ENCODE measurements at regions not wholly inside any gene's neighbourhood (a gene's known extent, or its start where the extent isn't known, plus 50 kb on each side); places are given as distances from the start of the nearest gene placed in this dataset.

GRCh38 chr20:40849456-40849855, 160.4 kb upstream of the MAFB start:
- H3K4me1 ChIP-seq (ENCODE audit: control insufficient read depth, insufficient read depth, low read length) = no peaks in the 10 kb centered on the region
- in situ Hi-C loops (cut with HindIII; ENCODE audit: low pct_unique_long_range_greater_than_20kb, low sequenced_read_pairs) (no loop called here), intact Hi-C loops (cut with micrococcal nuclease; ENCODE audit: unreplicated experiment) (no loop called here)
- no peak for DNase-seq (ENCODE audit: low read depth, low spot score)
- no peaks in the 10 kb centered on the region for H3K36me3 ChIP-seq (ENCODE audit: control insufficient read depth, insufficient read depth, low read length)
- no peak for ATAC-seq
- ChIA-PET POLR2A (no interaction called here), CTCF (no interaction called here)
- H3K4me3 ChIP-seq (ENCODE audit: low read depth in 2 of 2, low read length in 2 of 2) = no peak overlapping the region
- peaks cover 4% of the 10 kb centered on the region for H3K27me3 ChIP-seq (ENCODE audit: control insufficient read depth, insufficient read depth, low read length)
- H3K9me3 ChIP-seq (ENCODE audit: control insufficient read depth, insufficient read depth, low read depth, low read length) = no peaks in the 10 kb centered on the region
- TF ChIP-seq SIN3A (IDR thresholded peaks at IDR 0.05; ENCODE audit: borderline replicate concordance, insufficient read depth, low read depth, low read length) (no peak), POLR2AphosphoS5 (IDR thresholded peaks at IDR 0.05; ENCODE audit: low read depth, low read length) (no peak), CTCF (IDR thresholded peaks at IDR 0.05) (no peak), TCF7L2 (IDR thresholded peaks at IDR 0.05; ENCODE audit: low read depth, low read length) (no peak), REST (IDR thresholded peaks at IDR 0.05; ENCODE audit: insufficient read depth in 1 of 2, low read depth in 2 of 2, low read length in 1 of 2) (no peak)
- no peak overlapping the region for H3K27ac ChIP-seq (ENCODE audit: low read length)
- no TSS peak for BruUV-seq (replicated peaks)

- DNase-seq (ENCODE audit: low read depth, low spot score) (no peak), ATAC-seq (no peak)
- BruUV-seq (replicated peaks) = no TSS peak
- Histone ChIP-seq H3K4me3 (ENCODE audit: low read depth in 2 of 2, low read length in 2 of 2) (no peak overlapping the region), H3K9me3 (ENCODE audit: control insufficient read depth, insufficient read depth, low read depth, low read length) (no peaks in the 10 kb centered on the region), H3K27me3 (ENCODE audit: control insufficient read depth, insufficient read depth, low read length) (peaks cover 4% of the 10 kb centered on the region), H3K36me3 (ENCODE audit: control insufficient read depth, insufficient read depth, low read length) (no peaks in the 10 kb centered on the region), H3K4me1 (ENCODE audit: control insufficient read depth, insufficient read depth, low read length) (no peaks in the 10 kb centered on the region), H3K27ac (ENCODE audit: low read length) (no peak overlapping the region)
- intact Hi-C loops (cut with micrococcal nuclease; ENCODE audit: unreplicated experiment) (no loop called here), in situ Hi-C loops (cut with HindIII; ENCODE audit: low pct_unique_long_range_greater_than_20kb, low sequenced_read_pairs) (no loop called here)
- POLR2A ChIA-PET = no interaction called here
- CTCF ChIA-PET = no interaction called here
- no peak for TF ChIP-seq SIN3A (IDR thresholded peaks at IDR 0.05; ENCODE audit: borderline replicate concordance, insufficient read depth, low read depth, low read length)
Observed at GRCh38 chr20:40851051-40851450, 162.0 kb upstream of the MAFB start.

GRCh38 chr20:40855269-40855668, 166.2 kb upstream of the MAFB start:
- DNase-seq (ENCODE audit: low read depth, low spot score) = no peak
- CTCF ChIA-PET = no interaction called here
- H3K9me3 ChIP-seq (ENCODE audit: control insufficient read depth, insufficient read depth, low read depth, low read length) = no peaks in the 10 kb centered on the region
- POLR2A ChIA-PET = no interaction called here
- in situ Hi-C loops (cut with HindIII; ENCODE audit: low pct_unique_long_range_greater_than_20kb, low sequenced_read_pairs) = no loop called here
- TF ChIP-seq POLR2AphosphoS5 (IDR thresholded peaks at IDR 0.05; ENCODE audit: low read depth, low read length) (no peak), SIN3A (IDR thresholded peaks at IDR 0.05; ENCODE audit: borderline replicate concordance, insufficient read depth, low read depth, low read length) (no peak), CTCF (IDR thresholded peaks at IDR 0.05) (no peak), REST (IDR thresholded peaks at IDR 0.05; ENCODE audit: insufficient read depth in 1 of 2, low read depth in 2 of 2, low read length in 1 of 2) (no peak), TCF7L2 (IDR thresholded peaks at IDR 0.05; ENCODE audit: low read depth, low read length) (no peak)
- intact Hi-C loops (cut with micrococcal nuclease; ENCODE audit: unreplicated experiment) = no loop called here
- no peaks in the 10 kb centered on the region for H3K36me3 ChIP-seq (ENCODE audit: control insufficient read depth, insufficient read depth, low read length)
- H3K27me3 ChIP-seq (ENCODE audit: control insufficient read depth, insufficient read depth, low read length) = peaks cover 4% of the 10 kb centered on the region
- no peaks in the 10 kb centered on the region for H3K4me1 ChIP-seq (ENCODE audit: control insufficient read depth, insufficient read depth, low read length)
- no TSS peak for BruUV-seq (replicated peaks)
- no peak overlapping the region for H3K27ac ChIP-seq (ENCODE audit: low read length)
- no peak for ATAC-seq
- no peak overlapping the region for H3K4me3 ChIP-seq (ENCODE audit: low read depth in 2 of 2, low read length in 2 of 2)

Measured in Panc1 (cell line).